DMS153 treated with DMSO at 0.1 percent for 48 hours (cell line): ENCODE measurements at regions not wholly inside any gene's neighbourhood (a gene's known extent, or its start where the extent isn't known, plus 50 kb on each side); places are given as distances from the start of the nearest gene placed in this dataset.

Source experiments
- DNase-seq: peaks from one replicate; lab custom pipeline; 2025; ENCODE audit not compliant: unreplicated experiment; lab: John Stamatoyannopoulos, UW

DNA sequence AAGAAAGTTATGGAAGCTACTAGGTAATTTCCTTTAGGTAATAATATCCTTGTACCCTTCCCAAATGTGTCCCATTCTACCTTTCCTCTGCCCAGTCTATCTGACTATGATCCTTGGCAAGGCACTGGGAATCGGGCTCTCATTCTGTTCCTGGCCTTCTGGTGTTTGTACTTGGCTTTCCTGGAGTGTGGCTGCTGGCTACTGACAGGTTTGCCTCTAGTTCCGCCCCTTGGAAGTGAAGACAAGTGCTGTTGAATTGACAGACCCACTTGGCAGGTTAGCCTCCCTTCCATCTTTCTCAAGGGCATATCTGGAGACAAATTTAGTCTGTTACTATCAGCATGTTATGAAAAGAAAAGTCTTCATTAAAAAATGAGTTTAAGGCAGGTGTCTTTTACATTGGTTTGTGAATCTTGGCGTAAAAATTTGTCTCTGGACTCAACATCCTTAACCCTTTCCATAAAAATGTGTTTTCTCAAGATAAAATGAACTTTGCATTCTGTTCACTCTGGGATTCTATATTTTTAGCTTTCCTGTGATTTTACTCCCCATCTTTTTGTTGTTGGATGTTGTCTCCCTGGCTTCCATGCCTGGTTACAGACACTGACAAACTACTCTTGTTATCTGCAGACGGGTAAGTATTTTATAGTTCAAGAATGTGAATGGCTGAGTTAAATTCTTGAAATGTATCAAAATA, 287.4 kb upstream of the PDGFD start:
- DNase-seq = no peak

DNA sequence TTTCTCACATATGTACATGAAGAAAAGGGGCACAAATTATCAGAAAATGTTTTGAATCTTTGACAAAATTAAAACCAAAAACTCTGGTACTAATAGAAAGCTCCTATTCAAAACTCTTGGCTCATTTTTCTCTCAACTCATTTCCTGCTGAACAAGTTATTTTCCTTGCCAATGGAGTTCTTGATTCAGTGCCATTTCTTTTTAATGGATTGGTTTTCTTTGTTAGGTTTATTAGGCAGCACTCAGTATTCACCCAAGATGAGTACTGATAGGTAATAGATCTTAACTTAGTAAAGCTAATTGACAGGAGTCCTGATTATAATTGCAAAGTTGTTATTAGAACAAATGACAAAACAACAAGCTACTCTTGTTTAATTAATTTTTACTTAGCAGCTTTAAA, 279.4 kb upstream of the PDGFD start:
- DNase-seq = no peak

DNA sequence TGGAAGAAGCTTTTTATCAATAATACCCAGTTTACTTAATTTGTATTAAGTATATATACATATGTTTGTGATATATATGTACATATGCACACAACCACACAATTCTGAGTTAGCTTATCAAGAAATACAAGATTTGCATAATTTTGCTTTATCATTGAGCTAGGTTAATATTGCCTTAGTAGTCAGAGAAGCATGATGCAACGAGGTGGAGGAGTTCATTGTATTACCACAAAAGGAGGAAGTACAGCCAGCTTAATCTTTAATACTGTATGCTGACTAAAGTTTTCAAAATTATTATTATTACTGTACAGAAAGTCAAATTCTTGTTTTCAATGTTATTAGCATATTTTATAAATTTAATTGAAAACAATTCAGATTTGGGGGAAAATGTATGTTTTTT, 278.4 kb upstream of the PDGFD start:
- no peak for DNase-seq

DNA sequence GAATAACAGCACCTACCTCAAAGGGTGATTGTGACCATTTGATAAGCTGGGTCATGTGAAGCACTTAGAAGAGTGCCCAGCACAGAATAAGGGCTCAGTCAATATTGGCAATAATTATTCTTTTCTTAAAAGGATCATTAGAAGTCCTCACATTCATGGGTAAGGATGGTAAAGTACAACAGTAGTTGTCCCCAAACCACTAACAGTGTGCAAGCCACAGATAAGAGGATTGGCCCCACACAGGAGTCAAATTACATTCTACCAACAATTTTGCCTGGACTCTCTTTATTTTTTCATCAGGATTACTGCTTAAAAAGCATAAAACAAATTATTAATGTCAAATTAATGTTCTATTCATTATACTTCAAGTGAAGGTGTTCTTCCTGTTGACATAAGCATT, 271.5 kb upstream of the PDGFD start:
- no peak for DNase-seq

DNA sequence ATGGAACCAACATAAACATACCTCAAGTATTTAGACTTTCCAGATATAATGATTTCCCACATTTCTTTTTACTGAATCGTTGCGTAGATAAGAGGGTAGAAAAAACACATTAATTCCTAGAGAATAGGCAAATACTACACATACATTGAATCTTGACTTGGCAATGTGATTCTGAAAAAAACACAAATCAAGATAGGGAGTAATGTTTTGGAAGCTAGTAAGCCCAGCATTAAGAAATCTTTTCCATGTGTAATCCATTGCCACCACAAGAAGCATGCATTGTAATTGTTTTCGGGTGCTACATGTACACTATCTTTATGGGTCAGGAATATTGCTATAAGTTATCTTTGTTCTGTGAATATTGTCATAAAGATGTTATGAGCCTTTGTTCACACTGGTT, 269.8 kb upstream of the PDGFD start:
- no peak for DNase-seq

DNA sequence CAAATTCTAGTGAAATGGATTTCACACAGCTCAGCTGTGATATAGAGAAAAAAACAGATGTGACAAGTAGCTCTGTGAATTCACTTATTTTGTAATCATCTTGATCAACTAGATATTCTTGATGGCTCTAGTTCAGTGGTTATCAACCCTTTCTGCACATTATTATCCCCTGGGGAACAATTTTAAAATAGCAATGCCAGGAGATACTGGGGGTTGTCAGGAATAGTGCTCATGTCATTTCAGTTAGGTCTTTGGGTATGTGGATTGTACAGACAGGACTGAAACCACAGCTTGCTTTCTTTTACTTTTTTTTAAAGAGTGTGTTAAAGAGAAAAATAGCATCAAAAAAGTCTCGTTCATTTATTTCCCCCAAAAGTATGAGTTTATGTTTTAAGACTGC, 269.0 kb upstream of the PDGFD start:
- no peak for DNase-seq

DNA sequence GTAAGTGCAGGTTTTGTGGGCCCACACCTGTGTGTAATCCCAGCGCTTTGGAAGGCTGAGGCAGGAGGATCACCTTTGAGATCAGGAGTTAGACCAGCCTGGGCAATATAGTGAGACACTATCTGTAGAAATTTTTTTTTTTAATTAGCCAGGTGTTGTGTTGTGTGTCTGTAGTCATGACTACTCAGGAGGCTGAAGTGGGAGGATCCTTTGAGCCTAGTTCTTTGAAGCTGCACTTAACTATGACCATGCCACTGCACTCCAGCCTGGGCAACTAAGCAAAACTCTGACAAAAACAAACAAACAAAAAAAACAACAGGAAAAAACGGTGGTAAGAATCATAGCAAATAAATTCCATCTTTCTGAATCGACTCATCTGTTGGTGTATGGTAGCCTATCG, 268.6 kb upstream of the PDGFD start:
- DNase-seq = no peak

DNA sequence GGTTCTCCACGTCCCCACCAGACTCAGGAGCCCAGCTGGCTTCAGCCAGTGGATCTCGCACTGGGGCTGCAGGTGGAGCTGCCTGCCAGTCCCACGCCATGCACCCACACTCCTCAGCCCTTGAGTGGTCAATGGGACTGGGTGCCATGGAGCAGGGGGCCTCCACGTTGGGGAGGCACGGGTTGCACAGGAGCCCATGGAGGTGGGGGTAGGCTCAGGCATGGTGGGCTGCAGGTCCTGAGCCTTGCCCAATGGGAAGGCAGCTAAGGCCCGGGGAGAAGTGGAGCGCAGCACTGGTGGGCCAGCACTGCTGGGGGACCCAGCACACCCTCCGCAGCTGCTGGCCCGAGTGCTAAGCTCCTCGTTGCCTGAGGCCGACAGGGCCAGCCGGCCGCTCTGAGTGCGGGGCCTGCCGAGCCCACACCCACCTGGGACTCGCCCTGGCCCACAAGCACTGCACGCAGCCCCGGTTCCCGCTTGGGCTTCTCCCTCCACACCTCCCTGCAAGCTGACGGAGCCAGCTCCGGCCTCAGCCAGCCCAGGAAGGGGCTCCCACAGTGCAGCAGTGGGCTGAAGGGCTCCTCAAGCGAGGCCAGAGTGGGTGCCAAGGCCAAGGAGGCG, 258.5 kb upstream of the PDGFD start:
- DNase-seq = no peak

DNA sequence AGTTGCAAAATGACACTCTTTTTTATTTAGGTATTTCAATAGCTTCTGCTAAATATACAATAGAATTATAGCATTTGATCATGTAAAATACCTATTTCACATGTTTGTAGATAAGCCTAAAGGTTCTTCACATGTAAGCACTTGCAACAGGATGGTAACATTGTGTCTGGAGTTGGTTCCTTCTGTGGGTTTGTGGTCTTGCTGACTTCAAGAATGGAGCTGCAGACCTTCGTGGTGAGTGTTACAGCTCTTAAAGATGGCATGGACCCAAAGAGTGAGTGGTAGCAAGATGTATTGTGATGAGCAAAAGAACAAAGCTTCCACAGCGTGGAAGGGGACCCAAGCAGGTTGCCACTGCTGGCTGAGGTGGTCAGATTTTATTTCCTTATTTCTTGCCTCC, 246.4 kb upstream of the PDGFD start:
- DNase-seq = no peak

DNA sequence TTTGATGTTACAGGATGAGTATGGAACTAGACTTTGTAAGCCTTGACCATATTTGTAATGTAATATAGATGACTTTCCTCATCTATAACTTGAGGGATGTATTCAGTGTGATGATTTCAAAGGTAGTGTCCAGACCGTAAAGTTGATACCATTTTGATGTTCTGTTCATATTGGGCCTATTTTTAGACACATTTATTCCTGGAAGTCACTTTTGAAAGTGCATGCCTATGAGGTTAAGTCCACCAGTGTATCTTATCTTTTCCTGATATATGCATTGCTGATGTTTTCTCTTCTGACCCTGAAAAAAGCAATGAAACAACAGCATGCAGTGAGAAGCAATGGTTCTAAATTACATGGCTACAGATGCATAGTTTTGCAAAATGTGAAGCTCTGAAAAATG, 244.7 kb upstream of the PDGFD start:
- DNase-seq = no peak

DNA sequence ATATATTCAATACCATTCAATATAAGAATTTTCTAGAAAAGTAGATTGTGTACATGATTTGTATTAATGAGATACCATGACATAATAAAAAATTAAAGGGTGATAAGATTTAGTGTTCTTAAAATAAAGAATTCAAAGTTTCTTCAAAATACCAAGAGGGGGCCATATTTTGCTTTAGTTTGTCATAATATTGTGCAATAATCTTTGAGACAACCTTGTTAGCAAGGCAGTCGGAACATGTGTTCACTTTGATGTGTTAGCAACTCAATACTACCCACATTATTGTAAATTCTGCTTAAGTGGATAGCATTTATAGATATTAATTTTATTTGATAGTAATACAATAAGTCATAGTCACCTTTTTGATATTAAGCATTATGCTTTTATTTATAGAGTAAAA, 241.3 kb upstream of the PDGFD start:
- no peak for DNase-seq

DNA sequence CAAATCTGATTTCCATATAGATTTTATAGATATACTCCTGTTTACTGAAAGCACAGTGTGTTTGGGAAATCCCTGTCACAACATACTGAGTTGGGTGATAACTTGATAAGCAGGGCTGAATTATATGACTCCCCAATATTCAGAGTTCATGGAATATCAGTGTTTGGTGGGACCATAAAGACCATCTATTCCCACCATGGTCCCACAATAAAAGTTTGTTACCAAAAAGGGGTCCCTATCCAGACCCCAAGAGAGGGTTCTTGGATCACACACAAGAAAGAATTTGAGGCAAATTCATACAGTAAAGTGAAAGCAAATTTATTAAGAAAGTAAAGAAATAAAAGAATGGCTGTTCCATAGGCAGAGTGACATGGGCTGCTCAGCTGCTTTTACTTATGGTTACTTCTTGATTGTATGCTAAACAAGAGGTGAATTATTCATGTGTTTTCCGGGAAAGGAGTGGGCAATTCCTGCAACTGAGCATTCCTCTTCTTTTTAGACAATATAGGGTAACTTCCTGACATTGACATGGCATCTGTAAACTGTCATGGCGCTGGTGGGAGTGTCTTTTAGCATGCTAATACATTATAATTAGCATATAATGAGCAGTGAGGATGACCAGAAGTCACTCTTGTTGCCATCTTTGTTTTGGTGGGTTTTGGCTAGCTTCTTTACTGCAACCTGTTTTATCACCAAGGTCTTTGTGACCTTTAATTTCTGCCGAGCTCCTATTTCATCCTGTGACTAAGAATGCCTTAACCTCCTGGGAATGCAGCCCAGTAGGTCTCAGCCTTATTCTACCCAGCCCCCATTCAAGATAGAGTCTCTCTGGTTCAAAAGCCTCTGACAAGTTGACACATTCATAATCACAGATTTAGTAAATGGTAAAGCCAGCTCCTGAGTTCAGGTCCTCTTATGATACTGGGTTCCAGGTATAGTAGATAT, 240.6 kb upstream of the PDGFD start:
- no peak for DNase-seq

DNA sequence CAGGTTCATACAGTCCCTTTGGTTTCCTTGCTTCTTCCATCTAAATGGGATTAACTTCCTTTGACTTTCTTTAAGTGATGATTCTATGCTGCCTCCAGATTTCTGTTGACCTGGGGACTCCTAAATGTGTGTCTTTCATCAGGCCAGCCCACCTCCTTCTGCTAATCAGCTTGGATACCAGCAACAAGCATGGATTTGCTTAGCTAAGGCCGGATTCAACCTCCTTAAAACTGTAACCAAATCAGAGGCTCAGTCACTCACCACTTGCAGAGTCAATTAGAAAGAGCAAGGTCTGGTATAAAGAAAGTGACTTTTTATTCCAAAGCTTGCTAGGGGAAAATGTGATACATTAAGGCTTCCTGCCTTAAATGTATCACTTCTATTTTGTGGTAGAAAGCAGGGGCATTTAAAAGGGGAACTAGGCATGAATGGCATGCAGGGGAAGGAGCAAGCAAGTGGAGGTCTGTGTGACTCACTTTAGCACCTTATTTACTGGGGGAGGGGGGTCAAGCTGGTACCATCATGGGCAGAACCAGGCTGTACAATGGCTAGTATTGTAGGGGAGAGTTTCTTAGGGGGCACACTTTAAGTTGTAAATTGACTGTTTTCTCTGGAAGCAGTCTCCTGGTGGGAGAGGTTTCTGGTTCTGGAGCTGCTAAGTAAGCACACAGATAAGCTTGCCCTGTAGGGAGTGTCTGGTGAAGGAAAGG, 239.0 kb upstream of the PDGFD start:
- no peak for DNase-seq

DNA sequence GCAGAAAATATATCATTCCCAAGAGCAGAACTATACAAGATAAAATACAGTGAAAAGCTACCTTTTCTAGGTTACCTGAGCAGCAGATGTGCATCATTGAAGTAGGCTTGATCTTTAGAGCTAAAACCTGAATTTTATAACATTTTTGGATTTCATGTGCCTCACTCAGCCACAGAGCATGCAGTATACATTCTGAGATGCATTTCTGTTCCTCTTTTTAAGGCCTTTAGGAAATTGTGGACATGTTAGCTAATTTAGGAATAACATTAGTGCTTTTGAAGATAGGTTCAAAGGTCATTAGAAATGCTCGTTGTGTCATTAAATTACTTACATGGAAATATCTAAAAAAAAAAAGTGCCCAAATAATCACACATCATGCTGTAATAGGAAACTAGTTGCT, 230.6 kb upstream of the PDGFD start:
- DNase-seq = no peak

DNA sequence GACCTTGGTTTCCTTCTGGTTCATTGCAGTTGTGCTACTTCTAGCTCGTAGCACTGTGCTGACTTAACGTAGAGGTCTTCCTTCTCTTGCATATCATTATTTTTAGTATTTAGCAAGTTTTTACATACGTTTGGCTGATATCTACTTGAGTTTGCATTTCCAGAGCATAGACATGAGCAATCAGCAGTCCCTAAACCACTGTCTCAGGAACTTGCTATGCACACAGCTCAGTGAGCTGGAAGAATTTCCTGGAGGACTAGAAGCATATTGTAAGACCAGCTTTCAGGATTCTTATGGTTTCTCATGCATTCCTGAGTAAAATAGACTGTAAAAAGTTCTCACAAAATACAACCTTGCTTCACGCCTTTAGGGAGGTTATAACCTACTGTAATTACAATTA, 226.7 kb upstream of the PDGFD start:
- DNase-seq = no peak

DNA sequence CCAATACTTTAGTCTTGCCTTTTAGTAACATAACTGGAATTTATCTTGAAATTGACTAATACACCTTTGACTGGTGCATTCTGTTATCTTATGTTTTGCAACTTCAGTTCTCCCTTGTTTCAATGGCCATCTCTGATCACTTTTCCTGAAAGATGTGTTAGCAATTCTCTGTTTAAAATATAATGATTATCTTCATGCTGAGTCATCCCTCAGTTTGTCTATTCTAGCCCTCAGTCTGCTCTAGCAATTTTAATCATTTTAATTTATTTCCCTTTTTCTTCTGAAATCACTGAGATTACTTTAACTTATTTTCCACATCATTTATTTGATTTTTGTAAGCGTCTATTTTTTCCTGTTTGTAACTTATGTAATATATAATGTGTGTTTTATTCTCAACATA, 221.9 kb upstream of the PDGFD start:
- no peak for DNase-seq

DNA sequence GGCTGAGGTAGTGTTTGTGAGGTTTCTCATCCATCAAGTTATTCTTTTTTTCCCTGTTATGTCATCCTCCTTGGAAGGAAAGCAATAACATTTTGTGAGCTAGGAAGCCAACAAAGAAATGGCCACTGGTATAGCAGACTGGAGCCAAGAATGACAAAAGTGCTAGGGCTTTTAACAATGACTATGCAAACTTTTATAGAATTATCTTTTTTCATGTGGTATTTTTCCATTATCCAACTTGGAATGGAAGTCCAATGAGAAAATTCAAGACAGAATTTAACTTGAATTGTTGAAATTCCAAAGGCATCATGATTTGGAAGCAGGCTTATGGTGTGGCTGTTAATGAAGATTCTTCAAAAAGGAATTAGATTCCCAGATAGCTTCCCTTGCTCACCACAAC, 216.4 kb upstream of the PDGFD start:
- no peak for DNase-seq

DNA sequence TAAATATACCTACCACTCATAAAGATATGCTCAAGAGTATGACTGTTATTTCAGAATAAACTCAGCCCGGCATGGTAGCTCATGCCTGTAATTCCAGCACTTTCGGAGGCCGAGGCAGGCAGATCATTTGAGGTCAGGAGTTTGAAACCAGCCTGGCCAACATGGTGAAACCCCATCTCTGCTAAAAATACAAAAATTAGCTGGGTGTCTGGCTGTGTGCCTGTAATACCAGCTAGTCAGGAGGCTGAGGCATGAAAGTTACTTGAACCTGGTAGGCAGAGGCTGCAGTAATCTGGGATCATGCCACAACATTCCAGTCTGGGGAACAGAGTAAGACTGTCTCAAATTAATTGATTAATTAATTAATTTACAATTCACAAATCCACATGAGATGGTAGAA, 208.2 kb upstream of the PDGFD start:
- DNase-seq = no peak

DNA sequence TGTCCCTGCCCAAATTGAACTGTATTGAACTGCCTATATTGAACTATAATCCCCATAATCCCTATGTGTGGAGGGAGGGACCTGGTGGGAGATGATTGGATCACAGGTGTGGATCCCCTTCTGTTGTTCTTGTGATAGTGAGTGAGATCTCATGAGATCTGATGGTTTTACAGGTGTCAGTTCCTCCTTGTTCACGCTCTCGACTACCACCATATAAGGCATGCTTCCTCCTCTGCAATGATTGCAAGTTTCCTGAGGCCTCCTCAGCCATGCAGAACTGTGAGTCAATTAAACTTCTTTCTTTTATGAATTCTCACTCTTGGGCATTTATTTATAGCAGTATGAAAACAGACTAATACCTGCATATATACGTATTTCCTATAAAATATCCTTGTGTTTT, 206.5 kb upstream of the PDGFD start:
- DNase-seq = no peak

DNA sequence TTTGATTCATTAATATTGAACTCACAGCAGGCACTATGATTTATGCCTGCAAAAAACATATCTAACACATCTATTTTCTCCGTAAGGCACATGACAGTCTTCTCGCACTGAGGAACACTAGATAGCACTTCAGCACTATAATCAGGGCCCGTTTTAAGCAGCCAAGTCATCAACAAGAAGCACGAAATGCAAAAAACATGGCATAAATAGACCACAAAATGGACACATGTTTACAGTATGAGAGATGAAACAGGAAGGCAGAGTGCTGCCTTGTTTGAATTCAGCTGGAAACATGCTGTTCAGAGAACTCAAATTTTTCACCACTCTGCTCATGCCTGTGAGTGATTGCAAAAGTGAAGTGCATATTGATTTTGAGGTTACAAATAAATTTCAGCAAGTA, 205.8 kb upstream of the PDGFD start:
- DNase-seq = no peak

DNA sequence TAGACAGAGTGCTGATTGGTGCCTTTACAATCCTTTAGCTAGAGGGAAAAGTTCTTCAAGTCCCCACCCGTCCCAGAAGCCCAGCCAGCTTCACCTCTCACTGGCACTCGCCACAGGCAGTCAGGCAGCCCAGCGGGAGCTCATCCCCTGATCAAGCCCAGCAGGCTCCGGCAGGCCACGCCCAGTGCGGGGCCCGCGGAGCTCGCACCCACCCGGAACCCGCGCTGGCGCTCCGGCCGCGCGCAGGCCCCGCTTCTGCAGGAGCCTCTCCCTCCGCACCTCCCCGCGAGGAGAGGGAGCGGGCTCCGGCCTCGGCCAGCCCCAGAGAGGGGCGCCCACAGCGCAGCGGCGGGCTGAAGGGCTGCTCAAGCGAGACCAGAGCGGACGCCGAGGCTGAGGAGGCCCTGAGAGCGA, 202.4 kb upstream of the PDGFD start:
- no peak for DNase-seq

DNA sequence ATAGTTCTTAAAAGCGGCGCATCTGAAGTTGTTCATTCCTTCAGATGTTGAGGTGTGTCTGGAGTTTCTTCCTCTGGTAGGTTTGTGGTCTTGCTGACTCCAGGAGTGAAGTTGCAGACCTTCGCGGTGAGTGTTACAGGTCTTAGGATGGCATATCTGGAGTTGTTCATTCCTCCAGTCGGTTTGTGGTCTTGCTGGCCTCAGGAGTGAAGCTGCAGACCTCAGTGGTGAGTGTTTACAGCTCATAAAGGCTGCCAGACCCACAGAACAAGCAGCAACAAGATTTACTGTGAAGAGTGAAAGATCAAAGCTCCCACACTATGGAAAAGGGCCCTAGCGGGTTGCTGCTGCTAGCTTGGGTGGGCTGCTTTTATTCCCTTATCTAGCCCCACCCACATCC, 201.7 kb upstream of the PDGFD start:
- no peak for DNase-seq
